ENCODE measurements at regions not wholly inside any gene's neighbourhood (a gene's known extent, or its start where the extent isn't known, plus 50 kb on each side); places are given as distances from the start of the nearest gene placed in this dataset.
"Not testable (repeated sequence)": the region's sequence is repeated elsewhere in the genome, so short reads cannot be mapped to it uniquely, and the experiment has no call there.

DNA sequence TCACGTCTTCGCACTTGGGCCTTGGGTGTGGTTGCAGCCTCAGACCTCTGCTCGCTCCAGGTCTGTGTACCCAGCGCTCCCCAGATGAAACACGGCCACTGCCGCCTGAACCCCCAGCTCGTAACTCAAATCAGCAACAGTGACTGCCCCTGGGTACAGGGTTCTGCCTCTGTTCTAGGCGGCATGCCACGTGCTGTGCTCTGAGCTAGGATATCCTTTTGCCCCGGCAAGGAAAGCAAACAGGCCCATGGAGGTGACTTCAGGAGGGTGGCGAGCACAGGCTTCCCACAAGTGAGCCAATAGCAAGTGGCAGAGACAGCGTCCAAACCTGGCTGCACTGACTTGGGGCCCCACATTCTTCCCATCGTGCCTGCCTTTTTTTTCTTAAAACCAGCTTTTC is 96.3 kb upstream of the PZP start:
- TF ChIP-seq, protein P1, sequence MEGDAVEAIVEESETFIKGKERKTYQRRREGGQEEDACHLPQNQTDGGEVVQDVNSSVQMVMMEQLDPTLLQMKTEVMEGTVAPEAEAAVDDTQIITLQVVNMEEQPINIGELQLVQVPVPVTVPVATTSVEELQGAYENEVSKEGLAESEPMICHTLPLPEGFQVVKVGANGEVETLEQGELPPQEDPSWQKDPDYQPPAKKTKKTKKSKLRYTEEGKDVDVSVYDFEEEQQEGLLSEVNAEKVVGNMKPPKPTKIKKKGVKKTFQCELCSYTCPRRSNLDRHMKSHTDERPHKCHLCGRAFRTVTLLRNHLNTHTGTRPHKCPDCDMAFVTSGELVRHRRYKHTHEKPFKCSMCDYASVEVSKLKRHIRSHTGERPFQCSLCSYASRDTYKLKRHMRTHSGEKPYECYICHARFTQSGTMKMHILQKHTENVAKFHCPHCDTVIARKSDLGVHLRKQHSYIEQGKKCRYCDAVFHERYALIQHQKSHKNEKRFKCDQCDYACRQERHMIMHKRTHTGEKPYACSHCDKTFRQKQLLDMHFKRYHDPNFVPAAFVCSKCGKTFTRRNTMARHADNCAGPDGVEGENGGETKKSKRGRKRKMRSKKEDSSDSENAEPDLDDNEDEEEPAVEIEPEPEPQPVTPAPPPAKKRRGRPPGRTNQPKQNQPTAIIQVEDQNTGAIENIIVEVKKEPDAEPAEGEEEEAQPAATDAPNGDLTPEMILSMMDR (IDR thresholded peaks at IDR 0.05; ENCODE audit: low read depth, low read length): not testable (repeated sequence)
- TF ChIP-seq EZH2phosphoT487 (IDR thresholded peaks at IDR 0.05; ENCODE audit: low read depth): not testable (repeated sequence)
